ENCODE measurements at regions not wholly inside any gene's neighbourhood (a gene's known extent, or its start where the extent isn't known, plus 50 kb on each side); places are given as distances from the start of the nearest gene placed in this dataset.

DNA sequence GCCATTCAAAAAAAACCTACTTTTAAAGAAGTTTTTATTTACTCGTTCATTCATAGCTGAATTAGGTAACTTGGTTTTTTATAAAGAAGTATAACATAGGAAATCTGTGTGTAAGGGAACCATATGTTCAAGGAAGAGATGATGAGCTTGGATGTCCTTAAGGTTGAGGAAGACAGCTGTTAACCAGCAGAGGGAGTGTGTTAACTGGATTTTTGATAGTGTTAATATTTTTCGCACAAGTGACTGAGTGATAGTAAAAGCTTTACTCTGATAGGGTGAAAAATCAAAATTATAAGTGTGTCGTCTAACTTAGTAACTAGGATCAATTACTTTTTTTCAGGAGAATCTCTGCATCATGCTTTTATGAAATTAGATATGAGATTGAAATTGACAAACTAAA lies 134.7 kb downstream of the ARL5B start:
- DNase-seq, result no peak
- Histone ChIP-seq H3K9me3 (replicated peaks in 1 of 2; ENCODE audit: control insufficient read depth in 1 of 2, insufficient read depth in 1 of 2, low read length in 2 of 2) (peaks cover 3 to 4% of the 10 kb centered on the region in 2 donors), H3K4me1 (ENCODE audit: control insufficient read depth in 1 of 2, insufficient read depth in 2 of 2, low read length in 2 of 2) (no peaks in the 10 kb centered on the region), H2AFZ (ENCODE audit: insufficient read depth, low read depth, low read length, poor library complexity, severe bottlenecking) (no peak overlapping the region), H4K20me1 (ENCODE audit: insufficient read depth, low read length) (no peaks in the 10 kb centered on the region), H3K4me3 (replicated peaks in 1 of 3; ENCODE audit: low read depth in 2 of 3, low read length in 3 of 3) (no peak overlapping the region), H3K36me3 (replicated peaks in 1 of 2; ENCODE audit: control insufficient read depth in 1 of 2, insufficient read depth in 2 of 2, low read length in 2 of 2) (no peaks in the 10 kb centered on the region), H3K79me2 (ENCODE audit: insufficient read depth, low read length) (no peaks in the 10 kb centered on the region), H3K9ac (ENCODE audit: insufficient read depth, low read length, poor library complexity, severe bottlenecking) (no peak overlapping the region), H3K27me3 (ENCODE audit: control insufficient read depth in 2 of 2, insufficient read depth in 2 of 2, low read length in 2 of 2) (no peaks in the 10 kb centered on the region), H3K27ac (ENCODE audit: low read depth in 1 of 2, low read length in 2 of 2) (no peak overlapping the region), H3K4me2 (replicated peaks; ENCODE audit: extremely low read depth, low read length, poor library complexity, severe bottlenecking) (no peak overlapping the region)
- Mint-ChIP-seq H3K27me3 (ENCODE audit: low read depth in 3 of 3) (peaks cover 0 to 3% (median 1%) of the 10 kb centered on the region in 3 donors), H3K27ac (no peak overlapping the region), H3K4me3 (no peak overlapping the region), H3K4me1 (no peaks in the 10 kb centered on the region), H3K9me3 (peaks cover 0 to 13% (median 3%) of the 10 kb centered on the region in 7 donors), H3K36me3 (no peaks in the 10 kb centered on the region)
- TF ChIP-seq, protein P1, sequence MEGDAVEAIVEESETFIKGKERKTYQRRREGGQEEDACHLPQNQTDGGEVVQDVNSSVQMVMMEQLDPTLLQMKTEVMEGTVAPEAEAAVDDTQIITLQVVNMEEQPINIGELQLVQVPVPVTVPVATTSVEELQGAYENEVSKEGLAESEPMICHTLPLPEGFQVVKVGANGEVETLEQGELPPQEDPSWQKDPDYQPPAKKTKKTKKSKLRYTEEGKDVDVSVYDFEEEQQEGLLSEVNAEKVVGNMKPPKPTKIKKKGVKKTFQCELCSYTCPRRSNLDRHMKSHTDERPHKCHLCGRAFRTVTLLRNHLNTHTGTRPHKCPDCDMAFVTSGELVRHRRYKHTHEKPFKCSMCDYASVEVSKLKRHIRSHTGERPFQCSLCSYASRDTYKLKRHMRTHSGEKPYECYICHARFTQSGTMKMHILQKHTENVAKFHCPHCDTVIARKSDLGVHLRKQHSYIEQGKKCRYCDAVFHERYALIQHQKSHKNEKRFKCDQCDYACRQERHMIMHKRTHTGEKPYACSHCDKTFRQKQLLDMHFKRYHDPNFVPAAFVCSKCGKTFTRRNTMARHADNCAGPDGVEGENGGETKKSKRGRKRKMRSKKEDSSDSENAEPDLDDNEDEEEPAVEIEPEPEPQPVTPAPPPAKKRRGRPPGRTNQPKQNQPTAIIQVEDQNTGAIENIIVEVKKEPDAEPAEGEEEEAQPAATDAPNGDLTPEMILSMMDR (IDR thresholded peaks at IDR 0.05), result no peak
- WGBS (ENCODE audit: insufficient coverage), result no CpG with 5 or more reads among the region's 3 CpGs
- intact Hi-C loops (cut with micrococcal nuclease), result no loop called here

DNA sequence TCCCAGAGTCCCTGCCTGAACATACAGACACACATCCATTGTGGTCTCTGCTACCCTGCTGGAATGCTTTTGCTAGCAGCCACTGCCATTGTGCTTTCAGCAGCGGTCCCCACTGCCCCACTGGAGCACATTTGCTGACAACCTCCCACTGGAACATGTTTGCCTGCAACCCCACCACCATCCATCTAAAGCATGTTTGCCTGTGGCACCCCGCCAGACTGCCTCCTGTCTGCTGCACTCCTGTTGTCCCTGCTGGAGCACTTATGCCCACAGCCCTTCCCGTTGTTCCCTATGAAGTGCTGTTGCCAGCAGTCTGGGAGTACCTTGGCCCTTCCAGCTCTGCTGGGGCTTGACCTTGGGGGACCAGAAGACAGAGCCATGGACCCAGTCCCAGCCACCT lies 136.3 kb downstream of the ARL5B start:
- no peak overlapping the region for H3K9ac ChIP-seq (ENCODE audit: insufficient read depth, low read length, poor library complexity, severe bottlenecking)
- H3K27ac Mint-ChIP-seq, result no peak overlapping the region
- no peaks in the 10 kb centered on the region for H3K27me3 ChIP-seq (ENCODE audit: control insufficient read depth in 2 of 2, insufficient read depth in 2 of 2, low read length in 2 of 2)
- 86% methylated on average over 3 of the region's 3 CpGs for WGBS (ENCODE audit: insufficient coverage)
- H3K79me2 ChIP-seq (ENCODE audit: insufficient read depth, low read length), result no peaks in the 10 kb centered on the region
- no peaks in the 10 kb centered on the region for H3K4me1 Mint-ChIP-seq
- no peaks in the 10 kb centered on the region for H3K9me3 ChIP-seq (replicated peaks in 1 of 2; ENCODE audit: control insufficient read depth in 1 of 2, insufficient read depth in 1 of 2, low read length in 2 of 2)
- H3K4me2 ChIP-seq (replicated peaks; ENCODE audit: extremely low read depth, low read length, poor library complexity, severe bottlenecking), result no peak overlapping the region
- H3K4me3 ChIP-seq (replicated peaks in 1 of 3; ENCODE audit: low read depth in 2 of 3, low read length in 3 of 3), result no peak overlapping the region
- TF ChIP-seq, protein P1 (IDR thresholded peaks at IDR 0.05), result no peak
- H3K36me3 Mint-ChIP-seq, result no peaks in the 10 kb centered on the region
- H4K20me1 ChIP-seq (ENCODE audit: insufficient read depth, low read length), result no peaks in the 10 kb centered on the region
- peaks cover 0 to 3% (median 1%) of the 10 kb centered on the region in 3 donors for H3K27me3 Mint-ChIP-seq (ENCODE audit: low read depth in 3 of 3)
- H3K9me3 Mint-ChIP-seq, result peaks cover 0 to 6% (median 0%) of the 10 kb centered on the region in 7 donors
- no peaks in the 10 kb centered on the region for H3K4me1 ChIP-seq (ENCODE audit: control insufficient read depth in 1 of 2, insufficient read depth in 2 of 2, low read length in 2 of 2)
- intact Hi-C loops (cut with micrococcal nuclease), result no loop called here
- no peaks in the 10 kb centered on the region for H3K36me3 ChIP-seq (replicated peaks in 1 of 2; ENCODE audit: control insufficient read depth in 1 of 2, insufficient read depth in 2 of 2, low read length in 2 of 2)
- no peak overlapping the region for H2AFZ ChIP-seq (ENCODE audit: insufficient read depth, low read depth, low read length, poor library complexity, severe bottlenecking)
- H3K4me3 Mint-ChIP-seq, result no peak overlapping the region
- no peak overlapping the region for H3K27ac ChIP-seq (ENCODE audit: low read depth in 1 of 2, low read length in 2 of 2)
- DNase-seq, result no peak
